IMR-90 (cell line): ENCODE measurements at regions not wholly inside any gene's neighbourhood (a gene's known extent, or its start where the extent isn't known, plus 50 kb on each side); places are given as distances from the start of the nearest gene placed in this dataset.

Experiments
- ATAC-seq: fragments of 200-7000 bp; cut with Tn5 transposase; 2 replicates; pipeline ENCODE4 v1.9.1; 2020; ENCODE audit warnings: low read depth, mild to moderate bottlenecking, moderate library complexity
- BruUV-seq: library from RNA; stranded (reverse); fragments of 400-500 nt; replicated peaks from 2 replicates; lab custom pipeline; 2021; lab: Mats Ljungman, UMichigan
- CTCF ChIA-PET: fragments of 300-600 bp; formaldehyde crosslinking; extraction: SDS; loops from one replicate; lab custom pipeline; 2021; ENCODE audit warnings: antibody characterized with exemption; lab: Yijun Ruan, JAX
- POLR2A ChIA-PET: fragments of 300-600 bp; sonication (Branson Sonifier 250); formaldehyde crosslinking; loops from one replicate; lab custom pipeline; 2022; ENCODE audit warnings: antibody characterized with exemption; ENCODE audit not compliant: unreplicated experiment; lab: Charles Lee
- DNase-seq: peaks from one replicate; pipeline ENCODE4 v3.0.0; 2013
- H2AFZ ChIP-seq: replicated peaks from 2 replicates; pipeline ENCODE3; 2013; ENCODE audit warnings: low read length, mild to moderate bottlenecking; ENCODE audit not compliant: poor library complexity
- H2AK5ac ChIP-seq: 2 replicates; pipeline ENCODE4 v1.6.1; 2013; ENCODE audit warnings: low read depth, low read length, inconsistent platforms
- H2AK9ac ChIP-seq: replicated peaks from 2 replicates; pipeline ENCODE3; 2013; ENCODE audit warnings: mild to moderate bottlenecking, low read depth, low read length, moderate library complexity; ENCODE audit not compliant: poor library complexity
- H2BK120ac ChIP-seq: 2 replicates; pipeline ENCODE4 v1.6.1; 2013; ENCODE audit warnings: low read depth, low read length, inconsistent platforms
- H2BK15ac ChIP-seq: 3 replicates; pipeline ENCODE4 v1.6.1; 2013; ENCODE audit warnings: low read depth, low read length, inconsistent platforms
- H2BK20ac ChIP-seq: 2 replicates; pipeline ENCODE4 v1.6.1; 2013; ENCODE audit warnings: low read depth, mild to moderate bottlenecking, inconsistent platforms, low read length, moderate library complexity
- H2BK5ac ChIP-seq: 2 replicates; pipeline ENCODE4 v1.6.1; 2013; ENCODE audit warnings: mild to moderate bottlenecking, low read depth, low read length, inconsistent platforms; ENCODE audit not compliant: poor library complexity, severe bottlenecking
- H3K14ac ChIP-seq: replicated peaks from 2 replicates; pipeline ENCODE4 v1.6.1; 2013; ENCODE audit warnings: low read depth, low read length, inconsistent platforms
- H3K18ac ChIP-seq: 2 replicates; pipeline ENCODE4 v1.6.1; 2013; ENCODE audit warnings: low read depth, low read length, control low read depth
- H3K23ac ChIP-seq: 2 replicates; pipeline ENCODE4 v1.6.1; 2013; ENCODE audit warnings: low read depth, low read length, inconsistent platforms
- H3K27ac ChIP-seq: 2 replicates; pipeline ENCODE4 v1.5.1; 2013; ENCODE audit warnings: mild to moderate bottlenecking, control low read depth, low read length; ENCODE audit not compliant: insufficient read depth
- H3K27me3 ChIP-seq: 2 replicates; pipeline ENCODE4 v1.6.1; 2013; ENCODE audit warnings: low read length; ENCODE audit not compliant: control insufficient read depth, insufficient read depth
- H3K36me3 ChIP-seq: 2 replicates; pipeline ENCODE4 v1.6.1; 2013; ENCODE audit warnings: low read length, mixed read lengths; ENCODE audit not compliant: control insufficient read depth, insufficient read depth
- H3K4ac ChIP-seq: 2 replicates; pipeline ENCODE4 v1.6.1; 2013; ENCODE audit warnings: low read depth, low read length, inconsistent platforms
- H3K4me1 ChIP-seq: 2 replicates; pipeline ENCODE4 v1.6.1; 2013; ENCODE audit warnings: low read length, mixed read lengths; ENCODE audit not compliant: control insufficient read depth, insufficient read depth
- H3K4me2 ChIP-seq: 2 replicates; pipeline ENCODE4 v1.6.1; 2013; ENCODE audit warnings: low read depth, mild to moderate bottlenecking, control low read depth, low read length, moderate library complexity
- H3K4me3 ChIP-seq: 2 replicates; pipeline ENCODE4 v1.5.1; 2013; ENCODE audit warnings: low read depth, mild to moderate bottlenecking, control low read depth, low read length, moderate library complexity; ENCODE audit not compliant: insufficient read depth
- H3K56ac ChIP-seq: 2 replicates; pipeline ENCODE4 v1.6.1; 2013; ENCODE audit warnings: low read length, inconsistent platforms; ENCODE audit not compliant: insufficient read depth; ENCODE audit errors: extremely low read depth
- H3K79me1 ChIP-seq, 2 experiments: 2 replicates each; pipeline ENCODE4 v1.6.1; 2013; ENCODE audit warnings: low read length in 2 of 2, inconsistent platforms in 1 of 2, low read depth in 1 of 2
- H3K9ac ChIP-seq: 2 replicates; pipeline ENCODE4 v1.6.1; 2013; ENCODE audit warnings: low read depth, low read length, control low read depth
- H3K9me1 ChIP-seq: 2 replicates; pipeline ENCODE4 v1.6.1; 2013; ENCODE audit warnings: low read length, inconsistent platforms; ENCODE audit not compliant: insufficient read depth
- H3K9me3 ChIP-seq: 2 replicates; pipeline ENCODE4 v1.6.1; 2013; ENCODE audit warnings: low read length; ENCODE audit not compliant: control insufficient read depth, insufficient read depth
- H4K20me1 ChIP-seq: 2 replicates; pipeline ENCODE4 v1.6.1; 2013; ENCODE audit warnings: low read length, inconsistent platforms; ENCODE audit not compliant: insufficient read depth
- H4K5ac ChIP-seq: 2 replicates; pipeline ENCODE4 v1.6.1; 2013; ENCODE audit warnings: mild to moderate bottlenecking, low read depth, low read length, control low read depth
- H4K8ac ChIP-seq, 2 experiments: 2 replicates each; pipeline ENCODE4 v1.6.1; 2013; ENCODE audit warnings: low read depth in 2 of 2, low read length in 2 of 2, control low read depth in 1 of 2, inconsistent platforms in 1 of 2
- H4K91ac ChIP-seq: 2 replicates; pipeline ENCODE4 v1.6.1; 2013; ENCODE audit warnings: low read depth, low read length, inconsistent platforms; ENCODE audit not compliant: insufficient read depth
- BHLHE40 ChIP-seq: fragments of 150-350 bp; IDR thresholded peaks from 2 replicates; pipeline ENCODE4 v1.6.1; 2016; ENCODE audit warnings: mild to moderate bottlenecking, low read depth, low read length
- CEBPB ChIP-seq: IDR thresholded peaks from 2 replicates; pipeline ENCODE4 v1.6.1; 2012; ENCODE audit warnings: low read depth, low read length, improper control_type of control experiment
- CHD1 ChIP-seq: IDR thresholded peaks from 2 replicates; pipeline ENCODE4 v1.6.1; 2012; ENCODE audit warnings: low read depth, low read length, improper control_type of control experiment
- CTCF ChIP-seq: conservative IDR thresholded peaks from 2 replicates; pipeline ENCODE4 v1.5.1; 2012; ENCODE audit warnings: mild to moderate bottlenecking, low read depth, low read length, improper control_type of control experiment
- ELK1 ChIP-seq: fragments of 150-350 bp; IDR thresholded peaks from 2 replicates; pipeline ENCODE4 v1.6.1; 2016; ENCODE audit warnings: low read depth, mild to moderate bottlenecking, low read length, moderate library complexity, borderline replicate concordance
- FOS ChIP-seq: fragments of 150-350 bp; IDR thresholded peaks from 2 replicates; pipeline ENCODE4 v1.6.1; 2016; ENCODE audit warnings: low read depth, low read length
- MAFK ChIP-seq: IDR thresholded peaks from 2 replicates; pipeline ENCODE4 v1.6.1; 2012; ENCODE audit warnings: low read depth, low read length, improper control_type of control experiment
- MAZ ChIP-seq: IDR thresholded peaks from 2 replicates; pipeline ENCODE4 v1.6.1; 2012; ENCODE audit warnings: low read depth, mild to moderate bottlenecking, low read length, improper control_type of control experiment, moderate library complexity, borderline replicate concordance
- MXI1 ChIP-seq: IDR thresholded peaks from 2 replicates; pipeline ENCODE4 v1.6.1; 2012; ENCODE audit warnings: low read depth, mild to moderate bottlenecking, low read length, moderate library complexity, borderline replicate concordance
- NFE2L2 ChIP-seq: fragments of 150-350 bp; IDR thresholded peaks from 2 replicates; pipeline ENCODE4 v1.6.1; 2016; ENCODE audit warnings: low read depth, mild to moderate bottlenecking, low read length
- POLR2A ChIP-seq: IDR thresholded peaks from 2 replicates; pipeline ENCODE4 v1.6.1; 2012; ENCODE audit warnings: mild to moderate bottlenecking, low read depth, low read length
- RAD21 ChIP-seq: IDR thresholded peaks from 2 replicates; pipeline ENCODE4 v1.6.1; 2012; ENCODE audit warnings: low read length, improper control_type of control experiment
- RCOR1 ChIP-seq: IDR thresholded peaks from 2 replicates; pipeline ENCODE4 v1.6.1; 2012; ENCODE audit warnings: mild to moderate bottlenecking, low read length, improper control_type of control experiment; ENCODE audit not compliant: insufficient replicate concordance
- RFX5 ChIP-seq: IDR thresholded peaks from 2 replicates; pipeline ENCODE4 v1.8.0; 2012; ENCODE audit warnings: low read depth, mild to moderate bottlenecking, low read length, moderate library complexity
- SMC3 ChIP-seq: fragments of 150-350 bp; IDR thresholded peaks from 2 replicates; pipeline ENCODE4 v1.6.1; 2016; ENCODE audit warnings: low read depth, mild to moderate bottlenecking, antibody characterized with exemption, low read length, moderate library complexity
- USF2 ChIP-seq: fragments of 150-350 bp; IDR thresholded peaks from 2 replicates; pipeline ENCODE4 v1.6.1; 2017; ENCODE audit warnings: mild to moderate bottlenecking, antibody characterized with exemption, low read length, low read depth
- WGBS, 2 experiments: methylation state at CpG; one replicate each; pipeline versions ENCODE4 v1.1.5 to v1.1.7; 2013; ENCODE audit warnings: missing lambda C conversion rate in 2 of 2; ENCODE audit not compliant: insufficient read length in 1 of 2; ENCODE audit errors: extremely low coverage in 2 of 2; 5-methylcytosine and 5-hydroxymethylcytosine counted together
- dilution Hi-C: fragments of 300-500 bp; cut with HindIII; formaldehyde crosslinking; loops from one replicate; pipeline ENCODE4 v1.14.3; 2018; ENCODE audit warnings: low sequenced_read_pairs; ENCODE audit not compliant: unreplicated experiment
- in situ Hi-C: fragments of 300-500 bp; cut with MboI; formaldehyde crosslinking; loops from 3 replicates; pipeline ENCODE4 v1.14.3; 2019; ENCODE audit warnings: low sequenced_read_pairs, inconsistent platforms, mixed read lengths
- intact Hi-C: fragments of 100-400 bp; cut with micrococcal nuclease; formaldehyde crosslinking; loops from 2 replicates; pipeline ENCODE4 v1.10.0; 2022

- no peak overlapping the region for H2BK15ac ChIP-seq
- intact Hi-C loops = no loop called here
Observed at GRCh38 chr12:111310076-111310870, 58.6 kb downstream of the PHETA1 start.

More at GRCh38 chr12:111310076-111310870, 58.6 kb downstream of the PHETA1 start:
- TF ChIP-seq CEBPB = no peak
- no peak for TF ChIP-seq SMC3
- TF ChIP-seq RFX5 = no peak
- no peak for TF ChIP-seq USF2
- TF ChIP-seq POLR2A = no peak
- TF ChIP-seq CHD1 = no peak
- TF ChIP-seq ELK1 = no peak
- no peak for TF ChIP-seq FOS
- no peak for TF ChIP-seq CTCF
- TF ChIP-seq MAFK = no peak
- TF ChIP-seq MAZ = no peak
- TF ChIP-seq RCOR1 = no peak
- TF ChIP-seq NFE2L2 = no peak
- TF ChIP-seq BHLHE40 = no peak
- TF ChIP-seq RAD21 = no peak
- TF ChIP-seq MXI1 = no peak
- no peaks in the 10 kb centered on the region for H3K9me1 ChIP-seq
- H2BK120ac ChIP-seq = no peak overlapping the region
- no peak overlapping the region for H2BK20ac ChIP-seq
- 70% methylated on average over 19 of the region's 37 CpGs; no CpG with 5 or more reads in 1 of the 2 experiments for WGBS, 2 experiments
- H3K4ac ChIP-seq = no peak overlapping the region
- no peaks in the 10 kb centered on the region for H3K36me3 ChIP-seq
- no peak overlapping the region for H3K18ac ChIP-seq
- H3K56ac ChIP-seq = no peak overlapping the region
- H4K20me1 ChIP-seq = no peaks in the 10 kb centered on the region
- no peak overlapping the region for H3K27ac ChIP-seq
- ChIA-PET POLR2A (no interaction called here), CTCF (no interaction called here)
- no peak overlapping the region for H4K5ac ChIP-seq
- H4K91ac ChIP-seq = no peak overlapping the region
- H3K4me2 ChIP-seq = no peak overlapping the region
- H2BK5ac ChIP-seq = no peak overlapping the region
- no TSS peak for BruUV-seq
- no peak overlapping the region for H3K4me3 ChIP-seq
- in situ Hi-C loops = loop anchor here (5.0 to 10.0 kb wide), 2 partner anchors 288 to 375 kb away; no protein-coding TSS in a partner anchor
- dilution Hi-C loops = no loop called here
- H4K8ac ChIP-seq = no peak overlapping the region
- H3K9me3 ChIP-seq = peaks cover 10% of the 10 kb centered on the region
- no peaks in the 10 kb centered on the region for H3K4me1 ChIP-seq
- no peak for ATAC-seq
- H3K14ac ChIP-seq = no peak overlapping the region
- DNase-seq = no peak
- H3K23ac ChIP-seq = no peak overlapping the region
- no peak overlapping the region for H2AK9ac ChIP-seq
- peaks cover 3% of the 10 kb centered on the region for H3K27me3 ChIP-seq
- H2AFZ ChIP-seq = no peak overlapping the region
- no peak overlapping the region for H3K9ac ChIP-seq
- H2AK5ac ChIP-seq = no peak overlapping the region
- H3K79me1 ChIP-seq = no peaks in the 10 kb centered on the region
